SK-N-MC (cell line): ENCODE measurements at regions not wholly inside any gene's neighbourhood (a gene's known extent, or its start where the extent isn't known, plus 50 kb on each side); places are given as distances from the start of the nearest gene placed in this dataset.

Experiments used
- EZH2 ChIP-seq: fragments of 200-600 bp; sonication (generic); IDR thresholded peaks from one replicate; pipeline ENCODE4 v1.6.1; 2017; ENCODE audit warnings: antibody characterized with exemption
- POLR2AphosphoS5 ChIP-seq: IDR thresholded peaks from 2 replicates; pipeline ENCODE4 v1.6.1; 2012; ENCODE audit warnings: mild to moderate bottlenecking, low read depth, low read length, borderline replicate concordance

GRCh38 chr20:39668038-39668437 is 705.9 kb downstream of the DHX35 start:
- TF ChIP-seq EZH2 (no peak), POLR2AphosphoS5 (no peak)
